GM12878 (cell line): ENCODE measurements at regions not wholly inside any gene's neighbourhood (a gene's known extent, or its start where the extent isn't known, plus 50 kb on each side); places are given as distances from the start of the nearest gene placed in this dataset.

Experiments used
- ATAC-seq: fragments of 200-7000 bp; cut with Tn5 transposase; 3 replicates; pipeline ENCODE4 v1.9.1; 2020; ENCODE audit warnings: mild to moderate bottlenecking, moderate library complexity
- BruUV-seq: library from RNA; stranded (reverse); fragments of 400-500 nt; replicated peaks from 2 replicates; lab custom pipeline; 2021; lab: Mats Ljungman, UMichigan
- CTCF ChIA-PET: fragments of 300-600 bp; sonication (Branson Sonifier 250); formaldehyde crosslinking; extraction: SDS; loops from one replicate; lab custom pipeline; 2021; ENCODE audit warnings: inconsistent platforms; lab: Yijun Ruan, JAX
- POLR2A ChIA-PET: fragments of 350-600 bp; formaldehyde crosslinking; extraction: SDS; loops from one replicate; lab custom pipeline; 2021; ENCODE audit warnings: inconsistent platforms; lab: Charles Lee
- RAD21 ChIA-PET: fragments of 300-600 bp; sonication (Branson Sonifier 250); formaldehyde crosslinking; loops from one replicate; lab custom pipeline; 2023; ENCODE audit warnings: antibody characterized with exemption; ENCODE audit not compliant: unreplicated experiment; lab: Charles Lee
- SMC1A ChIA-PET: fragments of 300-600 bp; sonication (Branson Sonifier 250); formaldehyde crosslinking; loops from one replicate; lab custom pipeline; 2023; ENCODE audit not compliant: unreplicated experiment, uncharacterized antibody; lab: Charles Lee
- DNase-seq: peaks from one replicate; pipeline ENCODE4 v3.0.0-alpha.2; 2011; ENCODE audit warnings: low read depth, low spot score
- FAIRE-seq: peaks from 3 replicates; lab custom pipeline; 2011; peaks lifted over from hg19 to GRCh38; lab: Jason Lieb, UNC
- H2AFZ ChIP-seq: 2 replicates; pipeline ENCODE4 v1.6.0; 2011; ENCODE audit warnings: low read depth, low read length, control low read depth; ENCODE audit not compliant: control insufficient read depth
- H3K27ac ChIP-seq: 2 replicates; pipeline ENCODE4 v1.5.1; 2011; ENCODE audit warnings: control low read depth; ENCODE audit not compliant: control insufficient read depth, insufficient read depth
- H3K27me3 ChIP-seq, 2 experiments: replicated peaks in 1 of 2; 2 replicates each; pipeline versions ENCODE4 v1.6.0 to v1.6.1; 2011; ENCODE audit warnings: low read length in 1 of 2; ENCODE audit not compliant: control insufficient read depth in 2 of 2, insufficient read depth in 2 of 2
- H3K36me3 ChIP-seq, 2 experiments: 2 replicates each; pipeline ENCODE4 v1.5.1; 2011; ENCODE audit warnings: low read length in 1 of 2; ENCODE audit not compliant: control insufficient read depth in 2 of 2, insufficient read depth in 2 of 2
- H3K4me1 ChIP-seq: 2 replicates; pipeline ENCODE4 v1.6.1; 2011; ENCODE audit warnings: mild to moderate bottlenecking, low read length, moderate library complexity, mixed read lengths; ENCODE audit not compliant: control insufficient read depth, insufficient read depth
- H3K4me2 ChIP-seq: 2 replicates; pipeline ENCODE4 v1.6.0; 2011; ENCODE audit warnings: control low read depth; ENCODE audit not compliant: control insufficient read depth, insufficient read depth
- H3K4me3 ChIP-seq: fragments of 200-600 bp; sonication (generic); 2 replicates; pipeline ENCODE4 v1.5.1; 2016
- H3K79me2 ChIP-seq: 2 replicates; pipeline ENCODE4 v1.6.0; 2011; ENCODE audit warnings: low read length; ENCODE audit not compliant: control insufficient read depth, insufficient read depth
- H3K9ac ChIP-seq: 2 replicates; pipeline ENCODE4 v1.8.0; 2011; ENCODE audit warnings: low read length, control low read depth, mixed read lengths; ENCODE audit not compliant: control insufficient read depth, insufficient read depth
- H3K9me3 ChIP-seq: replicated peaks from 3 replicates; pipeline ENCODE4 v1.5.1; 2011; ENCODE audit warnings: mild to moderate bottlenecking, low read length; ENCODE audit not compliant: control insufficient read depth, insufficient read depth
- H4K20me1 ChIP-seq: 2 replicates; pipeline ENCODE4 v1.6.0; 2011; ENCODE audit not compliant: control insufficient read depth, insufficient read depth
- ATF7 ChIP-seq: fragments of 450-650 bp; IDR thresholded peaks from 2 replicates; pipeline ENCODE4 v1.6.1; 2016; ENCODE audit warnings: low read depth, mild to moderate bottlenecking
- CBX3 ChIP-seq: fragments of 200-600 bp; sonication (generic); IDR thresholded peaks from 2 replicates; pipeline ENCODE4 v1.6.1; 2016; ENCODE audit warnings: low read depth, borderline replicate concordance
- CREB1 ChIP-seq: IDR thresholded peaks from 2 replicates; pipeline ENCODE4 v1.6.1; 2012; ENCODE audit warnings: low read depth, mild to moderate bottlenecking, inconsistent platforms
- CREM ChIP-seq: IDR thresholded peaks from 2 replicates; pipeline ENCODE4 v1.6.1; 2014; ENCODE audit warnings: antibody characterized with exemption, low read depth
- EGR1 ChIP-seq, 2 experiments: IDR thresholded peaks; 1 replicate in 1 of 2; 2 replicates in 1 of 2; pipeline ENCODE4 v1.6.1; 2011 to 2012; ENCODE audit warnings: low read depth in 2 of 2, low read length in 2 of 2, borderline replicate concordance in 1 of 2, mild to moderate bottlenecking in 1 of 2, moderate library complexity in 1 of 2
- GABPA ChIP-seq: IDR thresholded peaks from 2 replicates; pipeline ENCODE4 v1.6.1; 2014; ENCODE audit warnings: antibody characterized with exemption, low read depth, mild to moderate bottlenecking, inconsistent platforms
- HCFC1 ChIP-seq: fragments of 150-350 bp; IDR thresholded peaks from 2 replicates; pipeline ENCODE4 v1.6.1; 2014; ENCODE audit warnings: low read length
- MEF2A ChIP-seq: IDR thresholded peaks from 2 replicates; pipeline ENCODE4 v1.6.1; 2011; ENCODE audit warnings: low read depth, mild to moderate bottlenecking, low read length, moderate library complexity; ENCODE audit not compliant: insufficient read depth
- MTA3 ChIP-seq: IDR thresholded peaks from 2 replicates; pipeline ENCODE4 v1.6.1; 2012; ENCODE audit warnings: low read length, inconsistent platforms, borderline replicate concordance
- MYB ChIP-seq: fragments of 150-350 bp; IDR thresholded peaks from 2 replicates; pipeline ENCODE4 v1.6.1; 2014; ENCODE audit warnings: mild to moderate bottlenecking, low read depth, low read length, borderline replicate concordance
- PAX8 ChIP-seq: fragments of 450-650 bp; IDR thresholded peaks from 2 replicates; pipeline ENCODE4 v1.6.1; 2017; ENCODE audit warnings: mild to moderate bottlenecking, moderate library complexity
- POLR2A ChIP-seq: IDR thresholded peaks from 2 replicates; pipeline ENCODE4 v1.6.1; 2011; ENCODE audit warnings: low read depth, mild to moderate bottlenecking, low read length
- RELA ChIP-seq: fragments of 450-650 bp; IDR thresholded peaks from 2 replicates; pipeline ENCODE4 v1.8.0; 2014; ENCODE audit warnings: borderline replicate concordance; ENCODE audit not compliant: partially characterized antibody
- RUNX3 ChIP-seq: IDR thresholded peaks from 2 replicates; pipeline ENCODE4 v1.6.1; 2012; ENCODE audit warnings: low read length, inconsistent platforms
- SP1 ChIP-seq: IDR thresholded peaks from one replicate; pipeline ENCODE4 v1.6.1; 2011; ENCODE audit warnings: low read depth, low read length
- STAT3 ChIP-seq: IDR thresholded peaks from 2 replicates; pipeline ENCODE4 v1.6.1; 2011; ENCODE audit warnings: low read depth, low read length, improper control_type of control experiment
- ZNF622 ChIP-seq: fragments of 450-650 bp; IDR thresholded peaks from 2 replicates; pipeline ENCODE4 v1.6.1; 2017; ENCODE audit warnings: mild to moderate bottlenecking, inconsistent platforms
- WGBS: methylation state at CpG from one replicate; pipeline ENCODE4 v1.1.6; 2016; ENCODE audit warnings: low lambda C conversion rate; ENCODE audit not compliant: insufficient replicate concordance, insufficient coverage; ENCODE audit errors: missing lambda C conversion rate; 5-methylcytosine and 5-hydroxymethylcytosine counted together
- in situ Hi-C: fragments of 300-500 bp; cut with MboI; formaldehyde crosslinking; loops from 9 replicates; pipeline ENCODE4 v1.14.3; 2018; ENCODE audit warnings: mixed read lengths
- intact Hi-C: fragments of 100-400 bp; cut with micrococcal nuclease; formaldehyde crosslinking; loops from one replicate; pipeline ENCODE4 v1.14.2; 2022; ENCODE audit not compliant: unreplicated experiment
- TF ChIP-seq, protein P1 (sequence below): fragments of 450-650 bp; IDR thresholded peaks from 2 replicates; pipeline ENCODE4 v1.6.1; 2017; ENCODE audit warnings: mild to moderate bottlenecking
- TF ChIP-seq, protein P2 (sequence below): fragments of 450-650 bp; IDR thresholded peaks from 2 replicates; pipeline ENCODE4 v1.6.1; 2016; ENCODE audit warnings: mild to moderate bottlenecking
- TF ChIP-seq, protein P3 (sequence below): fragments of 450-650 bp; IDR thresholded peaks from 2 replicates; pipeline ENCODE4 v1.6.1; 2016; ENCODE audit warnings: mild to moderate bottlenecking
- TF ChIP-seq, protein P4 (sequence below): fragments of 450-650 bp; IDR thresholded peaks from 2 replicates; pipeline ENCODE4 v1.6.1; 2017; ENCODE audit warnings: low read depth, mild to moderate bottlenecking, moderate library complexity

DNA sequence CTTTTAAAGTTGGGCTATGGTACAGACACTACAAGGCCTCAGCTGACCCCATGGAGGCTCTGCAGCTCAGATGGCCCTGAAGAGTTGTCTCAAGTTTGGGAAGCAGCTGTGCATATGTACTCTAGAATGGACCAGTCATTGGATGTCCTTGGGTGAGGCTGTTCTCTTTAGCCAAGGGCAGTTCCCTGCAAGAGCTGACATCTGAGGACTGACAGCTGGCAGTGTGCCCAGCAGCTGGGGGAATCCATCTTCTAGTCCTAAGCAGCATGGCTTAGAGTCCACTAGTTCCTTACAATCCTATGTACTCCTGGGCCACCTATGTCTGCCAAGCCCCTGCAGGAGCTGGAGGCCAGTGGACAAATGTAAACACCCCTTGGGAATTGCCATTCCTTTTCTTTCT is 76.5 kb downstream of the C11orf91 start (continued):
- no peak for TF ChIP-seq CBX3
- TF ChIP-seq CREB1, result no peak
- TF ChIP-seq ZNF622, result no peak
- no peak for TF ChIP-seq GABPA

DNA sequence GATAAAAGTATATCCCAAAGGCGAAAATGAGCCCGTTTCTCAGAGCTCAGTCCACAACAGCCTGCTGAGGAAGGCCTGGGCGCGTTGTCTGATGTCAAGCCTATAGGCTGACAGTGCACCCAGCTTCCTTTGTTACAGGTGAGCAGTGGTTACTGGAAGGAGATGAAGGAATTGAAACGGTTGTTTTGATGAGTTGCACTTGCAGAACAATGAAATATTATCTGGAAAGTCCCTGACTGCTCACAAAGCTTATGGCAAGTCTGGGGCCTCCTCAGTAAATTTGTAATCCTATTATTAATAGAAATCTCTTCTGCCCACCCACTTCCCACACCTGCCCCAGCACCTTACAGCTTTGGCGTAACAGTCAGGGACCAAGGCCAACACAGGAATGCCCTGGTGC is 77.8 kb downstream of the C11orf91 start:
- intact Hi-C loops (no loop called here), in situ Hi-C loops (no loop called here)
- CTCF ChIA-PET, result no interaction called here
- Histone ChIP-seq H3K9me3 (no peaks in the 10 kb centered on the region), H3K27ac (no peak overlapping the region), H2AFZ (no peak overlapping the region; the same call in 1 of the 2 replicates), H4K20me1 (no peaks in the 10 kb centered on the region), H3K36me3 (no peaks in the 10 kb centered on the region; a peak in 1 of 4 replicates), H3K4me3 (no peak overlapping the region), H3K9ac (no peak overlapping the region), H3K4me1 (peaks cover 12% of the 10 kb centered on the region), H3K79me2 (no peaks in the 10 kb centered on the region), H3K4me2 (peak overlapping the region; percentile 46; the same call in 1 of the 2 replicates), H3K27me3 (no peaks in the 10 kb centered on the region)
- ATAC-seq (peak; percentile 79), FAIRE-seq (no peak), DNase-seq (no peak)
- WGBS, result 40% methylated on average over 6 of the region's 6 CpGs
- no TSS peak for BruUV-seq
- RAD21 ChIA-PET, result interaction anchor here (0.9 kb wide), 1 partner anchor 119 kb away, joined by 3 read pairs; no protein-coding TSS in a partner anchor
- SMC1A ChIA-PET, result interaction anchor here (0.9 kb wide), 1 partner anchor 65 kb away, joined by 3 read pairs; no protein-coding TSS in a partner anchor
- POLR2A ChIA-PET, result no interaction called here
- TF ChIP-seq HCFC1, result no peak
- TF ChIP-seq CREM, result peak; percentile 39; the same call in 1 of the 2 replicates
- no peak for TF ChIP-seq POLR2A
- TF ChIP-seq, protein P1, sequence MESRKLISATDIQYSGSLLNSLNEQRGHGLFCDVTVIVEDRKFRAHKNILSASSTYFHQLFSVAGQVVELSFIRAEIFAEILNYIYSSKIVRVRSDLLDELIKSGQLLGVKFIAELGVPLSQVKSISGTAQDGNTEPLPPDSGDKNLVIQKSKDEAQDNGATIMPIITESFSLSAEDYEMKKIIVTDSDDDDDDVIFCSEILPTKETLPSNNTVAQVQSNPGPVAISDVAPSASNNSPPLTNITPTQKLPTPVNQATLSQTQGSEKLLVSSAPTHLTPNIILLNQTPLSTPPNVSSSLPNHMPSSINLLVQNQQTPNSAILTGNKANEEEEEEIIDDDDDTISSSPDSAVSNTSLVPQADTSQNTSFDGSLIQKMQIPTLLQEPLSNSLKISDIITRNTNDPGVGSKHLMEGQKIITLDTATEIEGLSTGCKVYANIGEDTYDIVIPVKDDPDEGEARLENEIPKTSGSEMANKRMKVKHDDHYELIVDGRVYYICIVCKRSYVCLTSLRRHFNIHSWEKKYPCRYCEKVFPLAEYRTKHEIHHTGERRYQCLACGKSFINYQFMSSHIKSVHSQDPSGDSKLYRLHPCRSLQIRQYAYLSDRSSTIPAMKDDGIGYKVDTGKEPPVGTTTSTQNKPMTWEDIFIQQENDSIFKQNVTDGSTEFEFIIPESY, result no peak
- TF ChIP-seq, protein P2, sequence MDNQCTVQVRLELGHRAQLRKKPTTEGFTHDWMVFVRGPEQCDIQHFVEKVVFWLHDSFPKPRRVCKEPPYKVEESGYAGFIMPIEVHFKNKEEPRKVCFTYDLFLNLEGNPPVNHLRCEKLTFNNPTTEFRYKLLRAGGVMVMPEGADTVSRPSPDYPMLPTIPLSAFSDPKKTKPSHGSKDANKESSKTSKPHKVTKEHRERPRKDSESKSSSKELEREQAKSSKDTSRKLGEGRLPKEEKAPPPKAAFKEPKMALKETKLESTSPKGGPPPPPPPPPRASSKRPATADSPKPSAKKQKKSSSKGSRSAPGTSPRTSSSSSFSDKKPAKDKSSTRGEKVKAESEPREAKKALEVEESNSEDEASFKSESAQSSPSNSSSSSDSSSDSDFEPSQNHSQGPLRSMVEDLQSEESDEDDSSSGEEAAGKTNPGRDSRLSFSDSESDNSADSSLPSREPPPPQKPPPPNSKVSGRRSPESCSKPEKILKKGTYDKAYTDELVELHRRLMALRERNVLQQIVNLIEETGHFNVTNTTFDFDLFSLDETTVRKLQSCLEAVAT, result no peak
- TF ChIP-seq, protein P3, sequence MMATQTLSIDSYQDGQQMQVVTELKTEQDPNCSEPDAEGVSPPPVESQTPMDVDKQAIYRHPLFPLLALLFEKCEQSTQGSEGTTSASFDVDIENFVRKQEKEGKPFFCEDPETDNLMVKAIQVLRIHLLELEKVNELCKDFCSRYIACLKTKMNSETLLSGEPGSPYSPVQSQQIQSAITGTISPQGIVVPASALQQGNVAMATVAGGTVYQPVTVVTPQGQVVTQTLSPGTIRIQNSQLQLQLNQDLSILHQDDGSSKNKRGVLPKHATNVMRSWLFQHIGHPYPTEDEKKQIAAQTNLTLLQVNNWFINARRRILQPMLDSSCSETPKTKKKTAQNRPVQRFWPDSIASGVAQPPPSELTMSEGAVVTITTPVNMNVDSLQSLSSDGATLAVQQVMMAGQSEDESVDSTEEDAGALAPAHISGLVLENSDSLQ, result no peak
- no peak for TF ChIP-seq MYB
- no peak for TF ChIP-seq PAX8
- no peak for TF ChIP-seq STAT3
- TF ChIP-seq, protein P4, sequence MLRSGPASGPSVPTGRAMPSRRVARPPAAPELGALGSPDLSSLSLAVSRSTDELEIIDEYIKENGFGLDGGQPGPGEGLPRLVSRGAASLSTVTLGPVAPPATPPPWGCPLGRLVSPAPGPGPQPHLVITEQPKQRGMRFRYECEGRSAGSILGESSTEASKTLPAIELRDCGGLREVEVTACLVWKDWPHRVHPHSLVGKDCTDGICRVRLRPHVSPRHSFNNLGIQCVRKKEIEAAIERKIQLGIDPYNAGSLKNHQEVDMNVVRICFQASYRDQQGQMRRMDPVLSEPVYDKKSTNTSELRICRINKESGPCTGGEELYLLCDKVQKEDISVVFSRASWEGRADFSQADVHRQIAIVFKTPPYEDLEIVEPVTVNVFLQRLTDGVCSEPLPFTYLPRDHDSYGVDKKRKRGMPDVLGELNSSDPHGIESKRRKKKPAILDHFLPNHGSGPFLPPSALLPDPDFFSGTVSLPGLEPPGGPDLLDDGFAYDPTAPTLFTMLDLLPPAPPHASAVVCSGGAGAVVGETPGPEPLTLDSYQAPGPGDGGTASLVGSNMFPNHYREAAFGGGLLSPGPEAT, result peak; percentile 35; the same call in 1 of the 2 replicates
- no peak for TF ChIP-seq ATF7
- TF ChIP-seq EGR1 (IDR thresholded peaks at IDR 0.05; ENCODE audit: borderline replicate concordance in 1 of 2, low read depth in 2 of 2, low read length in 2 of 2), result no peak
- no peak for TF ChIP-seq RELA
- no peak for TF ChIP-seq MEF2A
- peak; percentile 43 for TF ChIP-seq RUNX3
- TF ChIP-seq MTA3, result no peak
- TF ChIP-seq SP1, result no peak
